Fibroblast of the aortic adventitia (primary cell): ENCODE measurements at regions not wholly inside any gene's neighbourhood (a gene's known extent, or its start where the extent isn't known, plus 50 kb on each side); places are given as distances from the start of the nearest gene placed in this dataset.

Source experiments
- DNase-seq: peaks from one replicate; pipeline ENCODE4 v3.0.0-alpha.2; 2010; ENCODE audit warnings: low read depth
- H3K4me3 ChIP-seq: 2 replicates; pipeline ENCODE4 v1.5.1; 2011; ENCODE audit warnings: low read depth, mild to moderate bottlenecking, control low read depth, low read length, moderate library complexity
- CTCF ChIP-seq: IDR thresholded peaks from 2 replicates; pipeline ENCODE4 v1.5.1; 2011; ENCODE audit warnings: mild to moderate bottlenecking, low read length, control low read depth, inconsistent platforms; ENCODE audit not compliant: insufficient read depth

GRCh38 chr18:25612466-25612865 is 260.5 kb upstream of the ZNF521 start:
- no peak for TF ChIP-seq CTCF
- no peak overlapping the region for H3K4me3 ChIP-seq
- no peak for DNase-seq

GRCh38 chr18:25608091-25608490 is 256.1 kb upstream of the ZNF521 start:
- DNase-seq, result no peak
- no peak for TF ChIP-seq CTCF
- no peak overlapping the region for H3K4me3 ChIP-seq

- no peak for DNase-seq
- H3K4me3 ChIP-seq, result no peak overlapping the region
- TF ChIP-seq CTCF, result no peak
Measured at GRCh38 chr18:25604894-25605597, 253.1 kb upstream of the ZNF521 start.

GRCh38 chr18:25604196-25604893 is 252.4 kb upstream of the ZNF521 start:
- no peak for DNase-seq
- TF ChIP-seq CTCF, result no peak

GRCh38 chr18:25599443-25599842 is 247.5 kb upstream of the ZNF521 start:
- DNase-seq, result no peak
- TF ChIP-seq CTCF, result no peak
- H3K4me3 ChIP-seq, result no peak overlapping the region

More at GRCh38 chr18:25604196-25604893, 252.4 kb upstream of the ZNF521 start:
- H3K4me3 ChIP-seq, result no peak overlapping the region

GRCh38 chr18:25597476-25597875 is 245.5 kb upstream of the ZNF521 start:
- no peak for TF ChIP-seq CTCF
- no peak overlapping the region for H3K4me3 ChIP-seq
- no peak for DNase-seq
